Erythroblast (primary cell): ENCODE measurements at regions not wholly inside any gene's neighbourhood (a gene's known extent, or its start where the extent isn't known, plus 50 kb on each side); places are given as distances from the start of the nearest gene placed in this dataset.
"Not testable (repeated sequence)": the region's sequence is repeated elsewhere in the genome, so short reads cannot be mapped to it uniquely, and the experiment has no call there.

Source experiments
- DNase-seq, 2 experiments: peaks; one replicate each; lab custom pipeline; 2025; lab: John Stamatoyannopoulos, UW
- GATA1 ChIP-seq: IDR thresholded peaks from 2 replicates; pipeline ENCODE4 v1.6.1; 2011; ENCODE audit warnings: low read depth, mild to moderate bottlenecking, control low read depth, low read length, moderate library complexity
- POLR2A ChIP-seq: IDR thresholded peaks from 2 replicates; pipeline ENCODE4 v1.6.1; 2011; ENCODE audit warnings: mild to moderate bottlenecking, low read length

GRCh38 chr22:47400701-47401591 lies 638.5 kb downstream of the TBC1D22A start:
- no peak for TF ChIP-seq GATA1
- TF ChIP-seq POLR2A = no peak
- DNase-seq = no peak

GRCh38 chr22:47400131-47400530 lies 637.7 kb downstream of the TBC1D22A start:
- not testable (repeated sequence) for DNase-seq

GRCh38 chr22:47398921-47399790 lies 636.7 kb downstream of the TBC1D22A start:
- TF ChIP-seq GATA1 = no peak
- no peak for TF ChIP-seq POLR2A
- DNase-seq = no peak

GRCh38 chr22:47398491-47398890 lies 636.0 kb downstream of the TBC1D22A start:
- no peak for DNase-seq
- TF ChIP-seq GATA1 (no peak), POLR2A (no peak)

GRCh38 chr22:47397673-47398072 lies 635.2 kb downstream of the TBC1D22A start:
- no peak for TF ChIP-seq GATA1
- no peak for TF ChIP-seq POLR2A
- no peak for DNase-seq

- TF ChIP-seq POLR2A (no peak), GATA1 (no peak)
- DNase-seq = no peak
Measured at GRCh38 chr22:47396515-47396914, 634.1 kb downstream of the TBC1D22A start.

- no peak for DNase-seq
- TF ChIP-seq GATA1 = no peak
- TF ChIP-seq POLR2A = no peak
Measured at GRCh38 chr22:47396105-47396504, 633.7 kb downstream of the TBC1D22A start.

- no peak for TF ChIP-seq GATA1
- no peak for TF ChIP-seq POLR2A
- no peak for DNase-seq
Measured at GRCh38 chr22:47395481-47395880, 633.0 kb downstream of the TBC1D22A start.

- TF ChIP-seq POLR2A (no peak), GATA1 (no peak)
- DNase-seq = no peak
Measured at GRCh38 chr22:47394504-47395440, 632.3 kb downstream of the TBC1D22A start.

- DNase-seq = no peak
- TF ChIP-seq GATA1 = no peak
- no peak for TF ChIP-seq POLR2A
Measured at GRCh38 chr22:47393191-47393590, 630.7 kb downstream of the TBC1D22A start.

- no peak for DNase-seq
- no peak for TF ChIP-seq POLR2A
- TF ChIP-seq GATA1 = no peak
Measured at GRCh38 chr22:47392729-47393128, 630.3 kb downstream of the TBC1D22A start.

GRCh38 chr22:47392054-47392347 lies 629.6 kb downstream of the TBC1D22A start:
- no peak for DNase-seq
- TF ChIP-seq POLR2A (no peak), GATA1 (no peak)
